Endodermal cell (in vitro differentiated cells): ENCODE measurements at regions not wholly inside any gene's neighbourhood (a gene's known extent, or its start where the extent isn't known, plus 50 kb on each side); places are given as distances from the start of the nearest gene placed in this dataset.

Experiments used
- DNase-seq: peaks from one replicate; pipeline ENCODE4 v3.0.0-alpha.2; 2017
- H3K27ac ChIP-seq: 2 replicates; pipeline ENCODE4 v1.5.1; 2013; ENCODE audit warnings: mild to moderate bottlenecking, low read depth, low read length, moderate library complexity
- H3K27me3 ChIP-seq: 2 replicates; pipeline ENCODE4 v1.6.1; 2013; ENCODE audit warnings: mild to moderate bottlenecking, low read length, moderate library complexity; ENCODE audit not compliant: insufficient read depth, control insufficient read depth, poor library complexity, severe bottlenecking
- H3K36me3 ChIP-seq: 2 replicates; pipeline ENCODE4 v1.7.0; 2013; ENCODE audit warnings: mild to moderate bottlenecking, low read length, moderate library complexity; ENCODE audit not compliant: control insufficient read depth, insufficient read depth
- H3K4me1 ChIP-seq: one replicate; pipeline ENCODE4 v1.7.0; 2013; ENCODE audit warnings: low read length; ENCODE audit not compliant: control insufficient read depth, insufficient read depth
- H3K4me3 ChIP-seq: 2 replicates; pipeline ENCODE4 v1.5.1; 2013; ENCODE audit warnings: mild to moderate bottlenecking, low read length, moderate library complexity
- H3K9ac ChIP-seq: 2 replicates; pipeline ENCODE4 v1.6.1; 2013; ENCODE audit warnings: mild to moderate bottlenecking, low read length, moderate library complexity; ENCODE audit not compliant: poor library complexity, severe bottlenecking; ENCODE audit errors: extremely low read depth
- H3K9me3 ChIP-seq: 2 replicates; pipeline ENCODE4 v1.6.1; 2013; ENCODE audit warnings: mild to moderate bottlenecking, low read length, moderate library complexity; ENCODE audit not compliant: control insufficient read depth
- H3K27ac Mint-ChIP-seq: 2 replicates; pipeline ENCODE4 v1.8.0; 2020; ENCODE audit warnings: mixed read lengths
- H3K27me3 Mint-ChIP-seq: 2 replicates; pipeline ENCODE4 v1.8.0; 2021; ENCODE audit warnings: mild to moderate bottlenecking, mixed read lengths; ENCODE audit not compliant: insufficient read depth
- H3K36me3 Mint-ChIP-seq: 2 replicates; pipeline ENCODE4 v1.8.0; 2020; ENCODE audit warnings: low read depth, mixed read lengths
- H3K4me1 Mint-ChIP-seq: 2 replicates; pipeline ENCODE4 v1.8.0; 2020; ENCODE audit warnings: mixed read lengths
- H3K4me3 Mint-ChIP-seq: 2 replicates; pipeline ENCODE4 v1.8.0; 2020; ENCODE audit warnings: mild to moderate bottlenecking, moderate library complexity, mixed read lengths
- H3K9me3 Mint-ChIP-seq: 2 replicates; pipeline ENCODE4 v1.8.0; 2020; ENCODE audit warnings: mild to moderate bottlenecking, mixed read lengths
- WGBS, 2 experiments: methylation state at CpG; one replicate each; pipeline versions ENCODE4 v1.1.5 to v1.1.7; 2013; ENCODE audit warnings: missing lambda C conversion rate in 2 of 2, mixed read lengths in 1 of 2; ENCODE audit not compliant: insufficient coverage in 1 of 2, insufficient read length in 1 of 2; 5-methylcytosine and 5-hydroxymethylcytosine counted together
- TF ChIP-seq, protein P1 (sequence below): fragments of 200-600 bp; sonication (generic); conservative IDR thresholded peaks from 2 replicates; pipeline ENCODE4 v1.5.0; 2021; ENCODE audit warnings: antibody characterized with exemption, mild to moderate bottlenecking

DNA sequence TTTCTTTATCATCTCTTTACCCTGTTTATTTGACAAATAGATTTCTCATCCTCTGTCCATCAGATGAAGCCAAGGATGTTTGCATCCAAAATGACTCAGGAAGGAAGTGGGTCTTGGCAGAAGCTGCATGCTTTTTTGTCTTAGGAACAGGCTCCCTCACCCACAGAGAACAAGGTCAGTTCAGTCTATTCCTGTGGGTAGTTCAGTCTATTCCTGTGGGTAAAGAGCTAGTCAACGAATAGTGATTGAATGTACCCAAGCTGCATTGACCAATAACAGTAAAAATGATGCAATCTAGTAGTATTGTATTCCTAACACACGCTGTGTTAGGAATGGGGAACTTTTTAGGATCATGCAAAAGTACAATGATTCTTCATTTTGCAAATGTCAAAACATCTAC, 290.8 kb upstream of the TANK start:
- Mint-ChIP-seq H3K27me3 (no peaks in the 10 kb centered on the region), H3K4me3 (no peak overlapping the region), H3K9me3 (no peaks in the 10 kb centered on the region), H3K27ac (no peak overlapping the region), H3K36me3 (no peaks in the 10 kb centered on the region), H3K4me1 (no peaks in the 10 kb centered on the region)
- H3K9ac ChIP-seq: no peak overlapping the region
- no peak for DNase-seq
- TF ChIP-seq, protein P1, sequence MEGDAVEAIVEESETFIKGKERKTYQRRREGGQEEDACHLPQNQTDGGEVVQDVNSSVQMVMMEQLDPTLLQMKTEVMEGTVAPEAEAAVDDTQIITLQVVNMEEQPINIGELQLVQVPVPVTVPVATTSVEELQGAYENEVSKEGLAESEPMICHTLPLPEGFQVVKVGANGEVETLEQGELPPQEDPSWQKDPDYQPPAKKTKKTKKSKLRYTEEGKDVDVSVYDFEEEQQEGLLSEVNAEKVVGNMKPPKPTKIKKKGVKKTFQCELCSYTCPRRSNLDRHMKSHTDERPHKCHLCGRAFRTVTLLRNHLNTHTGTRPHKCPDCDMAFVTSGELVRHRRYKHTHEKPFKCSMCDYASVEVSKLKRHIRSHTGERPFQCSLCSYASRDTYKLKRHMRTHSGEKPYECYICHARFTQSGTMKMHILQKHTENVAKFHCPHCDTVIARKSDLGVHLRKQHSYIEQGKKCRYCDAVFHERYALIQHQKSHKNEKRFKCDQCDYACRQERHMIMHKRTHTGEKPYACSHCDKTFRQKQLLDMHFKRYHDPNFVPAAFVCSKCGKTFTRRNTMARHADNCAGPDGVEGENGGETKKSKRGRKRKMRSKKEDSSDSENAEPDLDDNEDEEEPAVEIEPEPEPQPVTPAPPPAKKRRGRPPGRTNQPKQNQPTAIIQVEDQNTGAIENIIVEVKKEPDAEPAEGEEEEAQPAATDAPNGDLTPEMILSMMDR: no peak
- WGBS, 2 experiments: 83 to 92% methylated on average over 1 to 2 of the region's 2 CpGs
- peaks cover 3% of the 10 kb centered on the region for H3K4me1 ChIP-seq
- no peak overlapping the region for H3K4me3 ChIP-seq
- no peaks in the 10 kb centered on the region for H3K36me3 ChIP-seq
- H3K27ac ChIP-seq: no peak overlapping the region
- H3K9me3 ChIP-seq: no peaks in the 10 kb centered on the region
- H3K27me3 ChIP-seq: no peaks in the 10 kb centered on the region

- H3K9me3 ChIP-seq: no peaks in the 10 kb centered on the region
- H3K4me3 Mint-ChIP-seq: no peak overlapping the region
- DNase-seq: no peak
- H3K27ac ChIP-seq: no peak overlapping the region
- H3K27me3 Mint-ChIP-seq: no peaks in the 10 kb centered on the region
- TF ChIP-seq, protein P1: no peak
- no peak overlapping the region for H3K9ac ChIP-seq
- WGBS, 2 experiments: 83 to 92% methylated on average over 5 to 6 of the region's 6 CpGs
- no peaks in the 10 kb centered on the region for H3K27me3 ChIP-seq
- no peaks in the 10 kb centered on the region for H3K4me1 Mint-ChIP-seq
- no peak overlapping the region for H3K27ac Mint-ChIP-seq
- no peaks in the 10 kb centered on the region for H3K9me3 Mint-ChIP-seq
- H3K4me1 ChIP-seq: no peaks in the 10 kb centered on the region
- no peaks in the 10 kb centered on the region for H3K36me3 Mint-ChIP-seq
- H3K4me3 ChIP-seq: no peak overlapping the region
- no peaks in the 10 kb centered on the region for H3K36me3 ChIP-seq
Measured at GRCh38 chr2:160870729-160871465, 289.3 kb upstream of the TANK start.

- H3K9me3 ChIP-seq: no peaks in the 10 kb centered on the region
- H3K4me1 Mint-ChIP-seq: no peaks in the 10 kb centered on the region
- no peak overlapping the region for H3K27ac ChIP-seq
- H3K4me3 ChIP-seq: no peak overlapping the region
- TF ChIP-seq, protein P1: no peak
- no peak overlapping the region for H3K9ac ChIP-seq
- H3K27me3 ChIP-seq: no peaks in the 10 kb centered on the region
- no peak overlapping the region for H3K27ac Mint-ChIP-seq
- H3K9me3 Mint-ChIP-seq: no peaks in the 10 kb centered on the region
- H3K36me3 ChIP-seq: no peaks in the 10 kb centered on the region
- WGBS, 2 experiments: 96% methylated on average over 5 to 7 of the region's 7 CpGs
- no peak overlapping the region for H3K4me3 Mint-ChIP-seq
- H3K36me3 Mint-ChIP-seq: no peaks in the 10 kb centered on the region
- H3K27me3 Mint-ChIP-seq: no peaks in the 10 kb centered on the region
- DNase-seq: no peak
- no peaks in the 10 kb centered on the region for H3K4me1 ChIP-seq
Measured at GRCh38 chr2:160871953-160872352, 288.3 kb upstream of the TANK start.
